ENCODE measurements at regions not wholly inside any gene's neighbourhood (a gene's known extent, or its start where the extent isn't known, plus 50 kb on each side); places are given as distances from the start of the nearest gene placed in this dataset.
"Not testable (repeated sequence)": the region's sequence is repeated elsewhere in the genome, so short reads cannot be mapped to it uniquely, and the experiment has no call there.

GRCh38 chr1:99502400-99502799, 143.5 kb upstream of the PALMD start:
- DNase-seq = no peak

GRCh38 chr1:99503276-99503747, 142.6 kb upstream of the PALMD start:
- DNase-seq = no peak

GRCh38 chr1:99504287-99504686, 141.6 kb upstream of the PALMD start:
- no peak for DNase-seq

GRCh38 chr1:99506631-99507030, 139.3 kb upstream of the PALMD start:
- DNase-seq = no peak

- not testable (repeated sequence) for DNase-seq
Measured at GRCh38 chr1:99507446-99507845, 138.5 kb upstream of the PALMD start.

GRCh38 chr1:99507906-99508732, 137.8 kb upstream of the PALMD start:
- no peak for DNase-seq

- DNase-seq = not testable (repeated sequence)
Measured at GRCh38 chr1:99508733-99509445, 137.0 kb upstream of the PALMD start.

- not testable (repeated sequence) for DNase-seq
Measured at GRCh38 chr1:99514823-99515552, 130.9 kb upstream of the PALMD start.

- DNase-seq = no peak
Measured at GRCh38 chr1:99516141-99516540, 129.8 kb upstream of the PALMD start.

- no peak for DNase-seq
Measured at GRCh38 chr1:99520121-99520520, 125.8 kb upstream of the PALMD start.

- no peak for DNase-seq
Measured at GRCh38 chr1:99525331-99525730, 120.6 kb upstream of the PALMD start.

- no peak for DNase-seq
Measured at GRCh38 chr1:99527078-99527477, 118.8 kb upstream of the PALMD start.

GRCh38 chr1:99527545-99527944, 118.4 kb upstream of the PALMD start:
- no peak for DNase-seq

GRCh38 chr1:99529002-99529401, 116.9 kb upstream of the PALMD start:
- no peak for DNase-seq

GRCh38 chr1:99531578-99532275, 114.2 kb upstream of the PALMD start:
- no peak for DNase-seq

- DNase-seq = no peak
Measured at GRCh38 chr1:99532276-99532580, 113.7 kb upstream of the PALMD start.

GRCh38 chr1:99533909-99534637, 111.8 kb upstream of the PALMD start:
- no peak for DNase-seq

GRCh38 chr1:99534638-99534930, 111.3 kb upstream of the PALMD start:
- DNase-seq = no peak

- DNase-seq = no peak
Measured at GRCh38 chr1:99535470-99536164, 110.3 kb upstream of the PALMD start.

GRCh38 chr1:99537886-99538617, 107.9 kb upstream of the PALMD start:
- no peak for DNase-seq

- no peak for DNase-seq
Measured at GRCh38 chr1:99538618-99538956, 107.3 kb upstream of the PALMD start.
